Naive thymus-derived CD4-positive, alpha-beta T cell (primary cell): ENCODE measurements at regions not wholly inside any gene's neighbourhood (a gene's known extent, or its start where the extent isn't known, plus 50 kb on each side); places are given as distances from the start of the nearest gene placed in this dataset.

ENCODE experiments used
- ATAC-seq: fragments of 150-1000 bp; cut with Tn5 transposase; 2 replicates; pipeline ENCODE4 v1.10.0; 2021; ENCODE audit warnings: mild to moderate bottlenecking, moderate library complexity
- CTCF ChIA-PET: fragments of 350-600 bp; sonication (Branson Sonifier 250); formaldehyde crosslinking; loops from one replicate; lab custom pipeline; 2021; ENCODE audit warnings: antibody characterized with exemption; lab: Charles Lee
- POLR2A ChIA-PET: fragments of 350-600 bp; sonication (Branson Sonifier 250); formaldehyde crosslinking; loops from one replicate; lab custom pipeline; 2021; ENCODE audit warnings: antibody characterized with exemption, inconsistent platforms; lab: Charles Lee
- DNase-seq, 9 donors: peaks; one replicate each; pipeline versions ENCODE4 v3.0.0 to v3.0.0-alpha.2; 2020 to 2022; ENCODE audit warnings: mixed read lengths in 1 of 9
- H3K27ac ChIP-seq: one replicate; pipeline ENCODE4 v1.7.0; 2013; ENCODE audit warnings: mild to moderate bottlenecking, low read depth, low read length, moderate library complexity
- H3K27me3 ChIP-seq, 2 donors: one replicate each; pipeline ENCODE4 v1.7.0; 2013; ENCODE audit warnings: low read length in 2 of 2, mild to moderate bottlenecking in 2 of 2, moderate library complexity in 2 of 2; ENCODE audit not compliant: control insufficient read depth in 2 of 2, insufficient read depth in 2 of 2
- H3K36me3 ChIP-seq, 3 experiments: 1 replicate in 2 of 3; 2 replicates in 1 of 3; pipeline ENCODE4 v1.7.0; 2013; ENCODE audit warnings: low read length in 3 of 3, mild to moderate bottlenecking in 3 of 3, moderate library complexity in 1 of 3; ENCODE audit not compliant: insufficient read depth in 3 of 3, control insufficient read depth in 2 of 3
- H3K4me1 ChIP-seq, 2 donors: one replicate each; pipeline ENCODE4 v1.7.0; 2013; ENCODE audit warnings: low read length in 2 of 2, mild to moderate bottlenecking in 2 of 2, moderate library complexity in 1 of 2; ENCODE audit not compliant: control insufficient read depth in 2 of 2, insufficient read depth in 2 of 2
- H3K4me3 ChIP-seq: 2 replicates; pipeline ENCODE4 v1.7.0; 2013; ENCODE audit warnings: mild to moderate bottlenecking, low read length
- H3K9me3 ChIP-seq, 3 experiments: 1 replicate in 2 of 3; 2 replicates in 1 of 3; pipeline ENCODE4 v1.7.0; 2013; ENCODE audit warnings: low read length in 3 of 3; ENCODE audit not compliant: control insufficient read depth in 2 of 3
- H3K27ac Mint-ChIP-seq, 9 donors: one replicate each; pipeline ENCODE4 v1.8.0; 2020 to 2022; ENCODE audit warnings: mixed read lengths in 9 of 9, mild to moderate bottlenecking in 8 of 9, moderate library complexity in 5 of 9, inconsistent platforms in 2 of 9
- H3K27me3 Mint-ChIP-seq, 5 donors: one replicate each; pipeline ENCODE4 v1.8.0; 2021 to 2022; ENCODE audit warnings: mixed read lengths in 5 of 5, mild to moderate bottlenecking in 1 of 5
- H3K36me3 Mint-ChIP-seq, 5 donors: one replicate each; pipeline ENCODE4 v1.8.0; 2020 to 2022; ENCODE audit warnings: mixed read lengths in 5 of 5, mild to moderate bottlenecking in 3 of 5, inconsistent platforms in 1 of 5
- H3K4me1 Mint-ChIP-seq, 7 donors: one replicate each; pipeline ENCODE4 v1.8.0; 2020 to 2022; ENCODE audit warnings: mixed read lengths in 7 of 7, mild to moderate bottlenecking in 3 of 7, inconsistent platforms in 1 of 7
- H3K4me3 Mint-ChIP-seq, 10 donors: one replicate each; pipeline ENCODE4 v1.8.0; 2020 to 2022; ENCODE audit warnings: mild to moderate bottlenecking in 10 of 10, mixed read lengths in 10 of 10, moderate library complexity in 6 of 10, inconsistent platforms in 2 of 10
- H3K9me3 Mint-ChIP-seq, 11 donors: one replicate each; pipeline ENCODE4 v1.8.0; 2020 to 2022; ENCODE audit warnings: mixed read lengths in 11 of 11, mild to moderate bottlenecking in 4 of 11, inconsistent platforms in 1 of 11, moderate library complexity in 1 of 11
- intact Hi-C, 2 donors: fragments of 100-400 bp; cut with micrococcal nuclease; formaldehyde crosslinking; loops; one replicate each; pipeline ENCODE4 v1.15.1; 2023

DNA sequence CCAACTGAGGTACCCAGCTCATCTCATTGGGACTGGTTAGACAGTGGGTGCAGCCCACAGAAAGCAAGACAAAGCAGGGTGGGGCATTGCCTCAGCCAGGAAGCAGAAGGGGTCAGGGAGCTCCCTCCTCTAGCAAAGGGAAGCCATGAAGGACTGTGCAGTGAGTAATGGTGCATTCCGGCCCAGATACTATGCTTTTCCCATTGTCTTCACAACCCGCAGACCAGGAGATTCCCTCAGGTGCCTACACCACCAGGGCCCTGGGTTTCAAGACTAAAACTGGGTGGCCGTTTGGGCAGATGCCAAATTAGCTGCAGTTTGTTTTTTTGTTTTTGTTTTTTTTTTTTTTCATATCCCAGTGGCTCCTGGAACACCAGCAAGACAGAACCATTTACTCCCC, 235.3 kb downstream of the TACR3 start:
- Mint-ChIP-seq H3K27me3 (no peaks in the 10 kb centered on the region), H3K4me1 (no peaks in the 10 kb centered on the region), H3K4me3 (no peak overlapping the region), H3K27ac (peak overlapping the region in 1 of 9 donors; percentile 55), H3K9me3 (peaks cover 0 to 13% (median 0%) of the 10 kb centered on the region in 11 donors), H3K36me3 (no peaks in the 10 kb centered on the region)
- ChIA-PET CTCF (no interaction called here), POLR2A (no interaction called here)
- H3K4me3 ChIP-seq = no peak overlapping the region
- no peaks in the 10 kb centered on the region for H3K9me3 ChIP-seq
- intact Hi-C loops = no loop called here
- H3K36me3 ChIP-seq = no peaks in the 10 kb centered on the region
- DNase-seq (no peak), ATAC-seq (no peak)
- H3K4me1 ChIP-seq = no peaks in the 10 kb centered on the region
- H3K27ac ChIP-seq = no peak overlapping the region
- H3K27me3 ChIP-seq = no peaks in the 10 kb centered on the region

GRCh38 chr4:103482893-103483292, 236.9 kb downstream of the TACR3 start:
- DNase-seq (no peak), ATAC-seq (no peak)
- Mint-ChIP-seq H3K4me3 (no peak overlapping the region), H3K4me1 (no peaks in the 10 kb centered on the region), H3K27me3 (no peaks in the 10 kb centered on the region), H3K27ac (no peak overlapping the region), H3K9me3 (peaks cover 0 to 13% (median 0%) of the 10 kb centered on the region in 11 donors), H3K36me3 (no peaks in the 10 kb centered on the region)
- CTCF ChIA-PET = no interaction called here
- H3K36me3 ChIP-seq = no peaks in the 10 kb centered on the region
- POLR2A ChIA-PET = no interaction called here
- H3K4me3 ChIP-seq = no peak overlapping the region
- H3K27me3 ChIP-seq = no peaks in the 10 kb centered on the region
- no peaks in the 10 kb centered on the region for H3K4me1 ChIP-seq
- H3K9me3 ChIP-seq = no peaks in the 10 kb centered on the region
- no peak overlapping the region for H3K27ac ChIP-seq
- intact Hi-C loops = no loop called here

DNA sequence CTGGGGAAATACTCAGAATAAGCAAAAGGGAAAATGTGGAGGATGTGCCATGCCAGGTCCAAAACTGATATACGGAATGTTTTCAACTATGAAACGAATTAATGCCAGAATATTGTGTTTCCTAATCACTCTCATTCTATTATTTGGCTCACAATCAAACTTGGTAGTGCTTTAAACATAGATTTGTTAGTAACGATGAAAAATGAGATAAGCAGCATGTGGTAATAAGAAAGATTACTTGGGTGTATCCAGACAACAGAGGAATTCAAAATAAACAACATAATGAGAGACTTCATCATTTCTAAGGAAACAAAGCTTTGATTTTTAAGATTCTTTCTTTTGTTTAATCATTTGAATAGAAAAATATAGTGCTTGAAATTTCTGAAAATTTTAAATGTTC, 237.3 kb downstream of the TACR3 start:
- Mint-ChIP-seq H3K9me3 (peaks cover 0 to 13% (median 0%) of the 10 kb centered on the region in 11 donors), H3K27ac (no peak overlapping the region), H3K4me3 (no peak overlapping the region), H3K36me3 (no peaks in the 10 kb centered on the region), H3K27me3 (no peaks in the 10 kb centered on the region), H3K4me1 (no peaks in the 10 kb centered on the region)
- Histone ChIP-seq H3K36me3 (no peaks in the 10 kb centered on the region), H3K27me3 (no peaks in the 10 kb centered on the region), H3K27ac (no peak overlapping the region), H3K9me3 (no peaks in the 10 kb centered on the region), H3K4me1 (no peaks in the 10 kb centered on the region), H3K4me3 (no peak overlapping the region)
- intact Hi-C loops = no loop called here
- POLR2A ChIA-PET = no interaction called here
- ATAC-seq (no peak), DNase-seq (no peak)
- CTCF ChIA-PET = no interaction called here

GRCh38 chr4:103478734-103479133, 241.1 kb downstream of the TACR3 start:
- no peaks in the 10 kb centered on the region for H3K36me3 ChIP-seq
- ChIA-PET POLR2A (no interaction called here), CTCF (no interaction called here)
- H3K27ac ChIP-seq = no peak overlapping the region
- Mint-ChIP-seq H3K27ac (no peak overlapping the region), H3K4me3 (no peak overlapping the region), H3K9me3 (peaks cover 0 to 1% (median 0%) of the 10 kb centered on the region in 11 donors), H3K4me1 (no peaks in the 10 kb centered on the region), H3K27me3 (no peaks in the 10 kb centered on the region), H3K36me3 (no peaks in the 10 kb centered on the region)
- intact Hi-C loops = no loop called here
- H3K9me3 ChIP-seq = no peaks in the 10 kb centered on the region
- H3K27me3 ChIP-seq = no peaks in the 10 kb centered on the region
- no peak overlapping the region for H3K4me3 ChIP-seq
- no peak for DNase-seq
- H3K4me1 ChIP-seq = no peaks in the 10 kb centered on the region
- ATAC-seq = no peak

GRCh38 chr4:103478210-103478609, 241.6 kb downstream of the TACR3 start:
- H3K4me3 Mint-ChIP-seq = no peak overlapping the region
- peaks cover 0 to 1% (median 0%) of the 10 kb centered on the region in 11 donors for H3K9me3 Mint-ChIP-seq
- H3K27me3 Mint-ChIP-seq = no peaks in the 10 kb centered on the region
- no peaks in the 10 kb centered on the region for H3K9me3 ChIP-seq
- CTCF ChIA-PET = no interaction called here
- no peak for DNase-seq
- intact Hi-C loops = no loop called here
- H3K27ac Mint-ChIP-seq = no peak overlapping the region
- no peaks in the 10 kb centered on the region for H3K4me1 Mint-ChIP-seq
- H3K36me3 Mint-ChIP-seq = no peaks in the 10 kb centered on the region
- POLR2A ChIA-PET = no interaction called here
- H3K27me3 ChIP-seq = no peaks in the 10 kb centered on the region
- ATAC-seq = no peak
- no peaks in the 10 kb centered on the region for H3K4me1 ChIP-seq
- H3K27ac ChIP-seq = no peak overlapping the region
- H3K4me3 ChIP-seq = no peak overlapping the region
- H3K36me3 ChIP-seq = no peaks in the 10 kb centered on the region

DNA sequence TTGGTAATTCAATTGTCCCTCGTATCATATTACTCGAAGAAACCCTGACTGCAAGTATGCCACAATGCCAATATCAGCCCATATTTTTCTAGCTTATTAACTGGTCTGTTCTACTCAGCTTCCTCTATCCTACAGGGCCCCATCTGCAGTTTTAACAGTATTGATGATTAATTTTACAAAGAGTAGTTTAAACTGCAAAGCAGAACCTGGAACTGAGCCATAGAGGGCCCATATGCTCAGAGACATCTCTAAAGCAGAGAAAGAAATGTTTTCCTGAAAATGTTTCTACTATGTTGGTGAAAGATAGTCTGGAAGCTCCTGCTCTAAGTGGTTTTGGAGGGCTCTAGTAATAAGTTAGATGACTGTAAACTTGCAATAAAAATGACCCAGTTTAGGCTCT, 259.4 kb upstream of the CENPE start:
- Mint-ChIP-seq H3K36me3 (no peaks in the 10 kb centered on the region), H3K27ac (no peak overlapping the region)
- ATAC-seq = no peak

GRCh38 chr4:103451341-103451740, 253.2 kb upstream of the CENPE start:
- H3K27me3 ChIP-seq = no peaks in the 10 kb centered on the region
- H3K36me3 ChIP-seq = no peaks in the 10 kb centered on the region
- no peak overlapping the region for H3K27ac ChIP-seq
- H3K4me3 Mint-ChIP-seq = no peak overlapping the region
- ATAC-seq (no peak), DNase-seq (no peak)
- H3K27me3 Mint-ChIP-seq = no peaks in the 10 kb centered on the region
- no peaks in the 10 kb centered on the region for H3K4me1 Mint-ChIP-seq
- no peaks in the 10 kb centered on the region for H3K36me3 Mint-ChIP-seq
- H3K9me3 ChIP-seq = no peaks in the 10 kb centered on the region
- H3K9me3 Mint-ChIP-seq = peaks cover 0 to 9% (median 0%) of the 10 kb centered on the region in 11 donors
- no peak overlapping the region for H3K4me3 ChIP-seq
- intact Hi-C loops = no loop called here
- no peak overlapping the region for H3K27ac Mint-ChIP-seq
- H3K4me1 ChIP-seq = no peaks in the 10 kb centered on the region
- POLR2A ChIA-PET = no interaction called here
- CTCF ChIA-PET = no interaction called here

More for the DNA sequence above, 259.4 kb upstream of the CENPE start:
- H3K9me3 ChIP-seq = no peaks in the 10 kb centered on the region
- no peaks in the 10 kb centered on the region for H3K27me3 Mint-ChIP-seq
- H3K4me1 Mint-ChIP-seq = no peaks in the 10 kb centered on the region
- intact Hi-C loops = no loop called here
- H3K27ac ChIP-seq = no peak overlapping the region
- H3K9me3 Mint-ChIP-seq = peaks cover 0 to 9% (median 3%) of the 10 kb centered on the region in 11 donors
- no peaks in the 10 kb centered on the region for H3K4me1 ChIP-seq
- ChIA-PET CTCF (interaction anchor here (0.6 kb wide), 1 partner anchor 1250 kb away, joined by 3 read pairs; no protein-coding TSS in a partner anchor), POLR2A (no interaction called here)
- H3K27me3 ChIP-seq = no peaks in the 10 kb centered on the region
- no peaks in the 10 kb centered on the region for H3K36me3 ChIP-seq
- no peak overlapping the region for H3K4me3 ChIP-seq
- DNase-seq = no peak
- no peak overlapping the region for H3K4me3 Mint-ChIP-seq
